ENCODE measurements at regions not wholly inside any gene's neighbourhood (a gene's known extent, or its start where the extent isn't known, plus 50 kb on each side); places are given as distances from the start of the nearest gene placed in this dataset.

DNA sequence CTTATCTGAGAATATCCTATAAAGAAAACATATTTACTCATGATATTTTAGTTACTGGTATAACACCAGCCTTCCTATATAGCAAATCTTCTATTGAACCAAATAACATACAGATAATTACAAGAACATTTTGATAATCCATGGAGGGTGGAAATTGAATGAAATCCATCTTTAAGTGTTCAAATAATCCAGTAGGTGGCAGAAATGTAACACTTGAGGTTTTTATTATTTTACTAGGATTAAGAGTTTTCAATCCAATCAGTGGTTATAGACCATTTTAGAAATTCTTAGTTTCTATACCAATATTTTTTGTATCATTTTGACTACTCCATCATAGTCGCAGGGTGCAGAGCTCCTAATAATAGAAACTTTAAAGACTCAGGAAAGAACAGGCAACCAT, 101.9 kb upstream of the KCNH8 start:
- TF ChIP-seq, protein P1, sequence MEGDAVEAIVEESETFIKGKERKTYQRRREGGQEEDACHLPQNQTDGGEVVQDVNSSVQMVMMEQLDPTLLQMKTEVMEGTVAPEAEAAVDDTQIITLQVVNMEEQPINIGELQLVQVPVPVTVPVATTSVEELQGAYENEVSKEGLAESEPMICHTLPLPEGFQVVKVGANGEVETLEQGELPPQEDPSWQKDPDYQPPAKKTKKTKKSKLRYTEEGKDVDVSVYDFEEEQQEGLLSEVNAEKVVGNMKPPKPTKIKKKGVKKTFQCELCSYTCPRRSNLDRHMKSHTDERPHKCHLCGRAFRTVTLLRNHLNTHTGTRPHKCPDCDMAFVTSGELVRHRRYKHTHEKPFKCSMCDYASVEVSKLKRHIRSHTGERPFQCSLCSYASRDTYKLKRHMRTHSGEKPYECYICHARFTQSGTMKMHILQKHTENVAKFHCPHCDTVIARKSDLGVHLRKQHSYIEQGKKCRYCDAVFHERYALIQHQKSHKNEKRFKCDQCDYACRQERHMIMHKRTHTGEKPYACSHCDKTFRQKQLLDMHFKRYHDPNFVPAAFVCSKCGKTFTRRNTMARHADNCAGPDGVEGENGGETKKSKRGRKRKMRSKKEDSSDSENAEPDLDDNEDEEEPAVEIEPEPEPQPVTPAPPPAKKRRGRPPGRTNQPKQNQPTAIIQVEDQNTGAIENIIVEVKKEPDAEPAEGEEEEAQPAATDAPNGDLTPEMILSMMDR (conservative IDR thresholded peaks at IDR 0.05; ENCODE audit: low read depth, low read length) = no peak
- no peak for TF ChIP-seq EZH2 (IDR thresholded peaks at IDR 0.05; ENCODE audit: borderline replicate concordance, low read depth, low read length, poor library complexity, severe bottlenecking)
